GM12892 (cell line): ENCODE measurements at regions not wholly inside any gene's neighbourhood (a gene's known extent, or its start where the extent isn't known, plus 50 kb on each side); places are given as distances from the start of the nearest gene placed in this dataset.
"Not testable (repeated sequence)": the region's sequence is repeated elsewhere in the genome, so short reads cannot be mapped to it uniquely, and the experiment has no call there.

Source experiments
- DNase-seq: peaks from one replicate; pipeline ENCODE4 v3.0.0; 2011; ENCODE audit not compliant: insufficient read length
- FAIRE-seq: peaks from 2 replicates; lab custom pipeline; 2011; peaks lifted over from hg19 to GRCh38; lab: Jason Lieb, UNC
- POLR2A ChIP-seq: IDR thresholded peaks from 2 replicates; pipeline ENCODE4 v1.6.1; 2011; ENCODE audit warnings: low read depth, low read length, control low read depth
- POLR2AphosphoS5 ChIP-seq: IDR thresholded peaks from 2 replicates; pipeline ENCODE4 v1.6.1; 2011; ENCODE audit warnings: low read depth, low read length, control low read depth
- TAF1 ChIP-seq: IDR thresholded peaks from 2 replicates; pipeline ENCODE4 v1.6.1; 2011; ENCODE audit warnings: low read depth, mild to moderate bottlenecking, control low read depth, low read length, borderline replicate concordance

DNA sequence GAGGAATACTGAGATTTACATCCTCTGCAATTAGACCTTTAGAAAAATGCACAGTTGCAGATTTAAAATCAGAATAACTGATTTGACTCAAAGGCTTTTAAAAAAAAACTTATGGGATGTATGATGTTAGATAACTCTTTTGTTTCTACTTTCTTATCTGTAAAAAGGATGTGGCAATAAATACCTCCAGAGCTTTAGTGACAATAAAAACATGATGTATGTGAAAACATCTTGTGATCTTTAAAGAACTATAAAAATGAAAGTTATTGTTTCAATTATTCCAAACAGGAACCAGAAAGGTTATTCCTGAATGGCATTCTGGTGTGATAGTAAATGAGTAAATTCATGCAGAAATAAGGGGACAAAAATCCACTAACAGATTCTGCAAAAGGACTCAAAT is 2712.2 kb upstream of the PCDH20 start:
- DNase-seq (no peak), FAIRE-seq (no peak)

GRCh38 chr13:64127192-64127591 is 2711.5 kb upstream of the PCDH20 start:
- TF ChIP-seq TAF1 = no peak
- no peak for TF ChIP-seq POLR2AphosphoS5
- no peak for TF ChIP-seq POLR2A
- FAIRE-seq (no peak), DNase-seq (no peak)

More for the DNA sequence above, 2712.2 kb upstream of the PCDH20 start:
- TF ChIP-seq POLR2A (no peak), TAF1 (no peak), POLR2AphosphoS5 (no peak)

- not testable (repeated sequence) for DNase-seq, FAIRE-seq
Observed at GRCh38 chr13:64121023-64121709, 2705.5 kb upstream of the PCDH20 start.

- FAIRE-seq (no peak), DNase-seq (no peak)
- TF ChIP-seq POLR2AphosphoS5 = no peak
- no peak for TF ChIP-seq POLR2A
- TF ChIP-seq TAF1 = no peak
Observed at GRCh38 chr13:64099994-64100393, 2684.3 kb upstream of the PCDH20 start.

DNA sequence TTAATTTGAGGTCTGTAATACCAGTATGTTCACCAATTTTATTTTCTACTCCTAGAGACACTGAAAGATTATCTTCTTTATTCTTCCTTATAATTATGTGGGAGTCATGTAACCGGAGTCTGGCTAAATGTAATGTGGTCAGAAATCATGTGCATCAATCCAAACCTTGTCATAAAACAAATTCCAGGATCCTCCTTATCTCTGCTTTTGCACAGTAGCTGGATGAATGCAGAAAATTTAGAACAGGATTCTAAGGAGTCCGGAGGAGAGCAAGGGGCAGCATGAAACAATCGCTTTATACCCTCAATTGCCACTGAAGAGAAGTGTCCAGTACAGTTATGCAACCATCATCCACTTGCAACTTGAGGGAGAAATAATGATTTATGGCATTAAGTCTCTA is 2674.7 kb upstream of the PCDH20 start:
- TF ChIP-seq TAF1 (no peak), POLR2AphosphoS5 (no peak), POLR2A (no peak)
- DNase-seq (no peak), FAIRE-seq (no peak)

DNA sequence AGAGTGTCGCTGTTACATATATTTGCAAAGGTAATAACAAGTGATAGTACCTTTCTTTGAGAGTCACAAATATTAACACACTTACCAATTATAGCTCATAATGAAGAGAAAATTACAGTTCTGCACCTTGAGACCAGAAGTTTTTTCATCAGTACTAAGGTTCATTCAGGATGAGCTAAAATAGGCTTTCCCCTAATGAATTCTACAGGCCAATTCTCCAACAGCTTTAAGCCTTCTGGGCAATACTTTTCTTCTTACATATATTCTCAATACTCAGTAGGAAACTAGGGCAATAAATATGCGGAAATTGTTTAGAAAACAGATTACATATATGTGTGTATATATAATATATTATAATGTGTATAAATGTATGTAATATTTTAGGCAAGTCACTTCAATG is 2672.8 kb upstream of the PCDH20 start:
- FAIRE-seq (no peak), DNase-seq (no peak)
- TF ChIP-seq TAF1 (no peak), POLR2AphosphoS5 (no peak), POLR2A (no peak)

GRCh38 chr13:64087624-64088023 is 2672.0 kb upstream of the PCDH20 start:
- no peak for FAIRE-seq
- TF ChIP-seq TAF1 (no peak), POLR2A (no peak), POLR2AphosphoS5 (no peak)
- DNase-seq = no peak

GRCh38 chr13:64083811-64084210 is 2668.2 kb upstream of the PCDH20 start:
- DNase-seq (no peak), FAIRE-seq (no peak)
- TF ChIP-seq POLR2A (no peak), POLR2AphosphoS5 (no peak), TAF1 (no peak)

- FAIRE-seq = no peak
- TF ChIP-seq POLR2A (no peak), TAF1 (no peak), POLR2AphosphoS5 (no peak)
- DNase-seq = no peak
Observed at GRCh38 chr13:64083396-64083795, 2667.7 kb upstream of the PCDH20 start.

DNA sequence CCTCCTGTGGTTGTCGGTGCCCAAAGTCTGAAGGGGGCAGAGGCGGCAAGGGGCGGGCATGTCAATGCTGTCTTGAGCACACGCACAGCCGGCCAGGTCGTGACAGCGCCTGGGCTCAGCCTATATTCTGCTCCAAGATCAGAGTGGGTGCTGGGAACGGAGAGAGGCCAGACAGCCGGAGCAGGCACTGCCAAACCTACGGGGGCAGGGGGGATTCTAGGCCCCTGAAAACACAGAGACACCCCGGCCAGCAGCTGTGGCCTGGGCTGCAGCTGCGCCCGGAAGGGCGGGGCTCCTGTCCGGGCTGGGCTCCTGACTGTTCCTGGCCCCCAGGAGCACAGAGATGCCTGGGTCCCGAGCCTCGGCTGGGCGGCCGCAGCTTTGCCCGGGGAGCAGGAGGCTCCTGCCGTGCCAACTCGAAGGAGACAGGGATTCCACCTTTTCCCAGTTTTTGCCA is 2662.9 kb upstream of the PCDH20 start:
- FAIRE-seq (no peak), DNase-seq (no peak)
- TF ChIP-seq POLR2A = no peak
- TF ChIP-seq POLR2AphosphoS5 = no peak
- no peak for TF ChIP-seq TAF1

GRCh38 chr13:64078025-64078424 is 2662.4 kb upstream of the PCDH20 start:
- TF ChIP-seq TAF1 = no peak
- TF ChIP-seq POLR2AphosphoS5 = no peak
- FAIRE-seq (no peak), DNase-seq (no peak)

DNA sequence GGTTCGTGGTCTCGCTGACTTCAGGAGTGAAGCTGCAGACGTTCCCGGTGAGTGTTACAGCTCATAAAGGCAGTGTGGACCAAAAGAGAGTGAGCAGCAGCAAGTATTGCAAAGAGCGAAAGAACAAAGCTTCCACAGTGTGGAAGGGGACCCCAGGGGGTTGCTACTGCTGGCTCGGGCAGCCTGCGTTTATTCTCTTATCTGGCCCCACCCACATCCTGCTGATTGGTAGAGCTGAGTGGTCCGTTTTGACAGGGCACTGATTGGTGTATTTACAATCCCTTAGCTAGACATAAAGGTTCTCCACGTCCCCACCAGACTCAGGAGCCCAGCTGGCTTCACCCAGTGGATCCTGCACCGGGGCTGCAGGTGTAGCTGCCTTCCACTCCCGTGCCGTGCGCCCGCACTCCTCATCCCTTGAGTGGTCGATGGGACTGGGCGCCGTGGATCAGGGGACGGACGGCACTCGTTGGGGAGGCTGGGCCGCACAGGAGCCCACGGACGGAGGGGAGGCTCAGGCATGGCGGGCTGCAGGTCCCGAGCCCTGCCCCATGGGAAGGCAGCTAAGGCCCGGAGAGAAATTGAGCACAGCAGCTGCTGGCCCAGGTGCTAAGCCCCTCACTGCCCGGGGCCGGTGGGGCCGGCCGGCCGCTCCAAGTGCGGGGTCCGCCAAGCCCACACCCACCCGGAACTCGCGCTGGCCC is 2661.6 kb upstream of the PCDH20 start:
- FAIRE-seq, DNase-seq: not testable (repeated sequence)
